Neural crest cell (in vitro differentiated cells): ENCODE measurements at regions not wholly inside any gene's neighbourhood (a gene's known extent, or its start where the extent isn't known, plus 50 kb on each side); places are given as distances from the start of the nearest gene placed in this dataset.

Source experiments
- DNase-seq: peaks from one replicate; pipeline ENCODE4 v3.0.0; 2021; ENCODE audit warnings: low read depth, mixed read lengths, low spot score
- H3K27ac Mint-ChIP-seq: one replicate; pipeline ENCODE4 v1.8.0; 2021; ENCODE audit warnings: mild to moderate bottlenecking, mixed read lengths; ENCODE audit not compliant: unreplicated experiment
- H3K27me3 Mint-ChIP-seq: 2 replicates; pipeline ENCODE4 v1.8.0; 2021; ENCODE audit warnings: low read depth, mild to moderate bottlenecking, mixed read lengths
- H3K36me3 Mint-ChIP-seq: 2 replicates; pipeline ENCODE4 v1.8.0; 2021; ENCODE audit warnings: low read depth, mild to moderate bottlenecking, mixed read lengths
- H3K4me1 Mint-ChIP-seq: 2 replicates; pipeline ENCODE4 v1.8.0; 2021; ENCODE audit warnings: mixed read lengths
- H3K4me3 Mint-ChIP-seq: one replicate; pipeline ENCODE4 v1.8.0; 2021; ENCODE audit warnings: mild to moderate bottlenecking, mixed read lengths
- H3K9me3 Mint-ChIP-seq: 2 replicates; pipeline ENCODE4 v1.8.0; 2021; ENCODE audit warnings: mixed read lengths
- TF ChIP-seq, protein P1 (sequence below): fragments of 200-600 bp; sonication (generic); conservative IDR thresholded peaks from 2 replicates; pipeline ENCODE4 v1.5.0; 2021; ENCODE audit warnings: antibody characterized with exemption, mild to moderate bottlenecking

DNA sequence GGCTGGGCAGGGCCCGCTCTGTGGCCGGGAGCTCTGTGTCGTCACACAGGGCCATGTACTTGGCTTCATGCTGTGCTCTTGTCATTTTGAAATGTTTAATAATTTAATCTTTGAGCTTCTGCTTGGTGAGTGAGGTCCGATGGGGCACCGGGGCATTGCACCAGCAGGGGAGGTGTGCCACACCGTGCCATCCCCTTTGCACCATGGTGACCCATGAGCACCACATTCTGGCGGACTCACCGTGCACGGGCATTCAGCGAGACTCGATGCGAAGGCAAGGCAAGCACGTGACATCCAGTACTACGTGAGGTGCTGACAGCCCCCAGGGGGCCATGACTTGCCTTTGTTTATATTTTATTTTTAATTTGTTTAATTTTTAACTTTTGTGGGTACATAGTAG lies 204.3 kb downstream of the URI1 start:
- H3K4me3 Mint-ChIP-seq = no peak overlapping the region
- H3K27ac Mint-ChIP-seq = no peak overlapping the region
- no peaks in the 10 kb centered on the region for H3K27me3 Mint-ChIP-seq
- H3K4me1 Mint-ChIP-seq = peaks cover 9% of the 10 kb centered on the region
- no peaks in the 10 kb centered on the region for H3K9me3 Mint-ChIP-seq
- H3K36me3 Mint-ChIP-seq = no peaks in the 10 kb centered on the region
- TF ChIP-seq, protein P1, sequence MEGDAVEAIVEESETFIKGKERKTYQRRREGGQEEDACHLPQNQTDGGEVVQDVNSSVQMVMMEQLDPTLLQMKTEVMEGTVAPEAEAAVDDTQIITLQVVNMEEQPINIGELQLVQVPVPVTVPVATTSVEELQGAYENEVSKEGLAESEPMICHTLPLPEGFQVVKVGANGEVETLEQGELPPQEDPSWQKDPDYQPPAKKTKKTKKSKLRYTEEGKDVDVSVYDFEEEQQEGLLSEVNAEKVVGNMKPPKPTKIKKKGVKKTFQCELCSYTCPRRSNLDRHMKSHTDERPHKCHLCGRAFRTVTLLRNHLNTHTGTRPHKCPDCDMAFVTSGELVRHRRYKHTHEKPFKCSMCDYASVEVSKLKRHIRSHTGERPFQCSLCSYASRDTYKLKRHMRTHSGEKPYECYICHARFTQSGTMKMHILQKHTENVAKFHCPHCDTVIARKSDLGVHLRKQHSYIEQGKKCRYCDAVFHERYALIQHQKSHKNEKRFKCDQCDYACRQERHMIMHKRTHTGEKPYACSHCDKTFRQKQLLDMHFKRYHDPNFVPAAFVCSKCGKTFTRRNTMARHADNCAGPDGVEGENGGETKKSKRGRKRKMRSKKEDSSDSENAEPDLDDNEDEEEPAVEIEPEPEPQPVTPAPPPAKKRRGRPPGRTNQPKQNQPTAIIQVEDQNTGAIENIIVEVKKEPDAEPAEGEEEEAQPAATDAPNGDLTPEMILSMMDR = no peak
- DNase-seq = no peak

GRCh38 chr19:30148039-30148790 lies 206.2 kb downstream of the URI1 start:
- Mint-ChIP-seq H3K9me3 (no peaks in the 10 kb centered on the region), H3K4me1 (peaks cover 9% of the 10 kb centered on the region), H3K27ac (no peak overlapping the region), H3K4me3 (no peak overlapping the region), H3K36me3 (no peaks in the 10 kb centered on the region), H3K27me3 (no peaks in the 10 kb centered on the region)
- no peak for DNase-seq
- TF ChIP-seq, protein P1 = no peak

- H3K36me3 Mint-ChIP-seq = no peaks in the 10 kb centered on the region
- no peak overlapping the region for H3K4me3 Mint-ChIP-seq
- DNase-seq = no peak
These were observed 206.8 kb downstream of the URI1 start for GRCh38 chr19:30148803-30149202.

GRCh38 chr19:30149300-30149699 lies 207.3 kb downstream of the URI1 start:
- Mint-ChIP-seq H3K4me3 (no peak overlapping the region), H3K4me1 (peaks cover 9% of the 10 kb centered on the region), H3K27me3 (no peaks in the 10 kb centered on the region), H3K9me3 (no peaks in the 10 kb centered on the region), H3K36me3 (no peaks in the 10 kb centered on the region), H3K27ac (peak overlapping the region; percentile 90)
- TF ChIP-seq, protein P1 = no peak
- DNase-seq = no peak

More at GRCh38 chr19:30148803-30149202, 206.8 kb downstream of the URI1 start:
- Mint-ChIP-seq H3K4me1 (peaks cover 9% of the 10 kb centered on the region), H3K27ac (no peak overlapping the region), H3K9me3 (no peaks in the 10 kb centered on the region), H3K27me3 (no peaks in the 10 kb centered on the region)
- TF ChIP-seq, protein P1 = no peak

- Mint-ChIP-seq H3K36me3 (no peaks in the 10 kb centered on the region), H3K9me3 (no peaks in the 10 kb centered on the region), H3K4me3 (no peak overlapping the region), H3K27ac (no peak overlapping the region), H3K4me1 (peaks cover 9% of the 10 kb centered on the region), H3K27me3 (no peaks in the 10 kb centered on the region)
- DNase-seq = no peak
- TF ChIP-seq, protein P1 = no peak
These were observed 208.6 kb downstream of the URI1 start for GRCh38 chr19:30150626-30151025.
